Right hindlimb (tissue), 1 donor: ENCODE measurements at regions not wholly inside any gene's neighbourhood (a gene's known extent, or its start where the extent isn't known, plus 50 kb on each side); places are given as distances from the start of the nearest gene placed in this dataset.

ENCODE experiments used
- DNase-seq: peaks from one replicate; pipeline ENCODE4 v3.0.0-alpha.2; 2018

- DNase-seq = no peak
These were observed 239.2 kb downstream of the NUAK1 start for GRCh38 chr12:105899589-105899988.

GRCh38 chr12:105906561-105906960 is 232.2 kb downstream of the NUAK1 start:
- DNase-seq = no peak

- DNase-seq = no peak
These were observed 230.8 kb downstream of the NUAK1 start for GRCh38 chr12:105907982-105908381.

- no peak for DNase-seq
These were observed 228.7 kb downstream of the NUAK1 start for GRCh38 chr12:105910030-105910429.

GRCh38 chr12:105911966-105912365 is 226.8 kb downstream of the NUAK1 start:
- DNase-seq = no peak

GRCh38 chr12:105912882-105913678 is 225.7 kb downstream of the NUAK1 start:
- no peak for DNase-seq

GRCh38 chr12:105915997-105916759 is 222.6 kb downstream of the NUAK1 start:
- DNase-seq = no peak

- DNase-seq = no peak
These were observed 222.1 kb downstream of the NUAK1 start for GRCh38 chr12:105916760-105917039.

- peak; percentile 71 for DNase-seq
These were observed 218.5 kb downstream of the NUAK1 start for GRCh38 chr12:105920161-105920684.

- no peak for DNase-seq
These were observed 217.7 kb downstream of the NUAK1 start for GRCh38 chr12:105921055-105921454.

- DNase-seq = no peak
These were observed 216.7 kb downstream of the NUAK1 start for GRCh38 chr12:105921872-105922669.

- DNase-seq = no peak
These were observed 216.1 kb downstream of the NUAK1 start for GRCh38 chr12:105922670-105923102.

GRCh38 chr12:105924526-105925208 is 214.1 kb downstream of the NUAK1 start:
- no peak for DNase-seq

- DNase-seq = no peak
These were observed 211.2 kb downstream of the NUAK1 start for GRCh38 chr12:105927564-105927963.

GRCh38 chr12:105928436-105928835 is 210.3 kb downstream of the NUAK1 start:
- no peak for DNase-seq

- DNase-seq = no peak
These were observed 209.6 kb downstream of the NUAK1 start for GRCh38 chr12:105929192-105929591.

GRCh38 chr12:105930557-105931503 is 207.9 kb downstream of the NUAK1 start:
- no peak for DNase-seq

- no peak for DNase-seq
These were observed 206.8 kb downstream of the NUAK1 start for GRCh38 chr12:105931762-105932570.

- DNase-seq = no peak
These were observed 204.8 kb downstream of the NUAK1 start for GRCh38 chr12:105933671-105934665.
